ENCODE measurements at regions not wholly inside any gene's neighbourhood (a gene's known extent, or its start where the extent isn't known, plus 50 kb on each side); places are given as distances from the start of the nearest gene placed in this dataset.

DNA sequence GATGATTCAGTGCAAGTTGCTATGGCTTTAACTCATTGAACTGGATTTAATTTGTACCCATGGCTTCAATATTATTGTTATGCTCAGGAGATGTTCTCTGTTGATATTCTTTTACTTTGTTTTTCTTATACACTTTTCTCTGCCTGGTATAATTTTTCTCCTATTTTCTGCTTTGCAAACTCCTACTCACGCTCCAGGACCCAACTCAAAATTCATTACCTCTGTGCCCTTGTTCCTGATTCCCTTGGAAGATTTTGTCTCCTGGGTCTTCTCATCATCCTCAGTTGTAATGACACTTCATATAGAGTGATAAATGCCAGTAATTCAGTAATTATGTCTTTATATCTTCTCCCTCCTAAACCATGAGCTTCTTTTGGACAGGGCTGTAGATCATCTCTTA, 259.9 kb upstream of the JADE1 start:
- DNase-seq (ENCODE audit: low spot score in 2 of 2): no peak
- H3K27me3 ChIP-seq: no peaks in the 10 kb centered on the region
- H3K27ac ChIP-seq: no peak overlapping the region
- H3K36me3 ChIP-seq: no peaks in the 10 kb centered on the region
- no peak for TF ChIP-seq POLR2A (IDR thresholded peaks at IDR 0.05)
- TF ChIP-seq POLR2AphosphoS5 (IDR thresholded peaks at IDR 0.05): no peak
- TF ChIP-seq, protein P1, sequence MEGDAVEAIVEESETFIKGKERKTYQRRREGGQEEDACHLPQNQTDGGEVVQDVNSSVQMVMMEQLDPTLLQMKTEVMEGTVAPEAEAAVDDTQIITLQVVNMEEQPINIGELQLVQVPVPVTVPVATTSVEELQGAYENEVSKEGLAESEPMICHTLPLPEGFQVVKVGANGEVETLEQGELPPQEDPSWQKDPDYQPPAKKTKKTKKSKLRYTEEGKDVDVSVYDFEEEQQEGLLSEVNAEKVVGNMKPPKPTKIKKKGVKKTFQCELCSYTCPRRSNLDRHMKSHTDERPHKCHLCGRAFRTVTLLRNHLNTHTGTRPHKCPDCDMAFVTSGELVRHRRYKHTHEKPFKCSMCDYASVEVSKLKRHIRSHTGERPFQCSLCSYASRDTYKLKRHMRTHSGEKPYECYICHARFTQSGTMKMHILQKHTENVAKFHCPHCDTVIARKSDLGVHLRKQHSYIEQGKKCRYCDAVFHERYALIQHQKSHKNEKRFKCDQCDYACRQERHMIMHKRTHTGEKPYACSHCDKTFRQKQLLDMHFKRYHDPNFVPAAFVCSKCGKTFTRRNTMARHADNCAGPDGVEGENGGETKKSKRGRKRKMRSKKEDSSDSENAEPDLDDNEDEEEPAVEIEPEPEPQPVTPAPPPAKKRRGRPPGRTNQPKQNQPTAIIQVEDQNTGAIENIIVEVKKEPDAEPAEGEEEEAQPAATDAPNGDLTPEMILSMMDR (IDR thresholded peaks at IDR 0.05): no peak
- H3K9me3 ChIP-seq: no peaks in the 10 kb centered on the region
- H3K4me3 ChIP-seq: no peak overlapping the region
- no peaks in the 10 kb centered on the region for H3K4me1 ChIP-seq
- intact Hi-C loops (cut with DNase I; ENCODE audit: low total_unique reads): no loop called here

GRCh38 chr4:128548381-128548780, 260.8 kb upstream of the PGRMC2 start:
- no peak overlapping the region for H3K4me3 ChIP-seq
- no peak for DNase-seq (ENCODE audit: low spot score in 2 of 2)
- intact Hi-C loops (cut with DNase I; ENCODE audit: low total_unique reads): no loop called here
- no peaks in the 10 kb centered on the region for H3K27me3 ChIP-seq
- H3K36me3 ChIP-seq: no peaks in the 10 kb centered on the region
- H3K27ac ChIP-seq: no peak overlapping the region
- H3K4me1 ChIP-seq: no peaks in the 10 kb centered on the region
- no peaks in the 10 kb centered on the region for H3K9me3 ChIP-seq
- TF ChIP-seq POLR2A (IDR thresholded peaks at IDR 0.05): no peak
- TF ChIP-seq POLR2AphosphoS5 (IDR thresholded peaks at IDR 0.05): no peak
- TF ChIP-seq, protein P1 (IDR thresholded peaks at IDR 0.05): no peak

- H3K4me3 ChIP-seq: no peak overlapping the region
- intact Hi-C loops (cut with DNase I; ENCODE audit: low total_unique reads): no loop called here
- H3K27ac ChIP-seq: no peak overlapping the region
Observed at GRCh38 chr4:128544272-128544671, 256.7 kb upstream of the PGRMC2 start.

DNA sequence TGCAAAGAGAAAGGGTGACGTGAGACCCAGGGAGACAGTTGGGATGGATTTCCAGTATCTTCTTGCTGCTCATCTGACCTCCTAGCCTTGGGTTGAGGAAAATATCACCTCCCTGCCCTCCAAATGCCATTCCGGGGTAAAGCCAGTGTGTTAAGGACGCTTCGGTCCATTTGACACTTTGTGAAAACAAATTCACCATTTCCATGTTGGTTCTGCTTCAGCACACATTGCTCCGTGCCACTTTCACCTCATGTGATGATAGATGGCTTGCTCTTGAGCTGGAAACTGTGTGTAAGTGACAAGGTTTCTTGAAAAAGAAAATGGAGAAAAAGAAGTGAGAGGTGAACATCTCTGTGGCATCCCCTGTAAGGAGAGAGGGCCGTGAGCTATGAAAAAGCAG, 256.1 kb upstream of the PGRMC2 start:
- no peaks in the 10 kb centered on the region for H3K4me1 ChIP-seq
- intact Hi-C loops (cut with DNase I; ENCODE audit: low total_unique reads): no loop called here
- no peaks in the 10 kb centered on the region for H3K27me3 ChIP-seq
- DNase-seq (ENCODE audit: low spot score in 2 of 2): no peak
- H3K9me3 ChIP-seq: no peaks in the 10 kb centered on the region
- TF ChIP-seq, protein P1 (IDR thresholded peaks at IDR 0.05): no peak
- TF ChIP-seq POLR2AphosphoS5 (IDR thresholded peaks at IDR 0.05): no peak
- no peak for TF ChIP-seq POLR2A (IDR thresholded peaks at IDR 0.05)
- H3K36me3 ChIP-seq: no peaks in the 10 kb centered on the region
- no peak overlapping the region for H3K27ac ChIP-seq
- H3K4me3 ChIP-seq: no peak overlapping the region

More at GRCh38 chr4:128544272-128544671, 256.7 kb upstream of the PGRMC2 start:
- TF ChIP-seq POLR2AphosphoS5 (IDR thresholded peaks at IDR 0.05) (no peak), POLR2A (IDR thresholded peaks at IDR 0.05) (no peak)
- TF ChIP-seq, protein P1 (IDR thresholded peaks at IDR 0.05): no peak
- no peak for DNase-seq (ENCODE audit: low spot score in 2 of 2)
- Histone ChIP-seq H3K4me1 (no peaks in the 10 kb centered on the region), H3K9me3 (no peaks in the 10 kb centered on the region), H3K27me3 (no peaks in the 10 kb centered on the region), H3K36me3 (no peaks in the 10 kb centered on the region)

DNA sequence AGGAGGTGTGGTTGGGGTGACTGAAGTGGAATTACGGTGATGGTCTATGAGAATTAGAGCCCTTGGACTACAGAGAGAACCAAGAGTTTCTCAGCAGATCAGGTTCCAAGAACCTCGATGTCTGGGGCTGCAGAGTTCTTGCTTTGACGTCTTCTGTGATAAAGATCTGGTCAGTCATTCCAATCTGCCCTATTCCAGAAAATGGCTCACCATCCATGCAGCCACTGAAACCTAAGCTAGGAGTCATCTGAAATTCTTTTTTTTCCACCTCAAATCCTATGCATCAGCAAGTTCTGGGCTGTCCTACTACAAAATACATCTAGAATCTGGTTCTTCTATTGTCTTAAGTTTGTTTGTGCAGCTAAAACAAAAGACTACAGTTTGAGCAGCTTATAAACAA, 254.4 kb upstream of the PGRMC2 start:
- Histone ChIP-seq H3K36me3 (no peaks in the 10 kb centered on the region), H3K9me3 (no peaks in the 10 kb centered on the region), H3K27me3 (no peaks in the 10 kb centered on the region), H3K4me1 (no peaks in the 10 kb centered on the region), H3K27ac (no peak overlapping the region), H3K4me3 (no peak overlapping the region)
- TF ChIP-seq, protein P1 (IDR thresholded peaks at IDR 0.05): no peak
- no peak for TF ChIP-seq POLR2A (IDR thresholded peaks at IDR 0.05)
- TF ChIP-seq POLR2AphosphoS5 (IDR thresholded peaks at IDR 0.05): no peak
- no peak for DNase-seq (ENCODE audit: low spot score in 2 of 2)
- intact Hi-C loops (cut with DNase I; ENCODE audit: low total_unique reads): no loop called here

Measured in breast epithelium (tissue), 4 donors.